SK-N-SH (cell line): ENCODE measurements at regions not wholly inside any gene's neighbourhood (a gene's known extent, or its start where the extent isn't known, plus 50 kb on each side); places are given as distances from the start of the nearest gene placed in this dataset.
A peak's percentile ranks its signal among the peaks of the same experiment; 100 is the strongest.

ENCODE experiments used
- CTCF ChIA-PET: fragments of 300-600, 350-600 bp; formaldehyde crosslinking; extraction: SDS; loops from one replicate; lab custom pipeline; 2021; lab: Yijun Ruan, JAX
- POLR2A ChIA-PET: fragments of 350-600 bp; sonication (Branson Sonifier 250); formaldehyde crosslinking; extraction: SDS; loops from one replicate; lab custom pipeline; 2020; ENCODE audit warnings: antibody characterized with exemption, inconsistent platforms; lab: Yijun Ruan, JAX
- DNase-seq: peaks from one replicate; pipeline ENCODE4 v3.0.0; 2012
- H2AFZ ChIP-seq: fragments of 200-600 bp; sonication (generic); 2 replicates; pipeline ENCODE4 v1.8.1; 2016; ENCODE audit warnings: antibody characterized with exemption, mild to moderate bottlenecking, low read depth
- H3F3A ChIP-seq: fragments of 200-600 bp; sonication (generic); replicated peaks from 2 replicates; pipeline ENCODE3; 2016; ENCODE audit warnings: antibody characterized with exemption, mild to moderate bottlenecking; ENCODE audit not compliant: insufficient read depth
- H3K27ac ChIP-seq, 2 experiments: fragments of 200-500 bp in 1 of 2; fragments of 200-600 bp in 1 of 2; sonication (Bioruptor generic) in 1 of 2; sonication (generic), shearing (Covaris generic) in 1 of 2; 2 replicates each; pipeline versions ENCODE4 v1.5.1 to v1.6.1; 2014 to 2016; ENCODE audit warnings: low read depth in 2 of 2, inconsistent platforms in 1 of 2, low read length in 1 of 2, mild to moderate bottlenecking in 1 of 2, mixed read lengths in 1 of 2
- H3K27me3 ChIP-seq: fragments of 200-600 bp; sonication (generic), shearing (Covaris generic); 2 replicates; pipeline ENCODE4 v1.6.1; 2016; ENCODE audit warnings: mixed run types; ENCODE audit not compliant: insufficient read depth
- H3K36me3 ChIP-seq, 2 experiments: fragments of 200-500 bp in 1 of 2; fragments of 200-600 bp in 1 of 2; sonication (Bioruptor generic) in 1 of 2; sonication (generic) in 1 of 2; replicated peaks in 1 of 2; 2 replicates each; pipeline versions ENCODE3 to v1.5.1; 2014 to 2016; ENCODE audit warnings: low read length in 1 of 2, mild to moderate bottlenecking in 1 of 2; ENCODE audit not compliant: insufficient read depth in 2 of 2, control insufficient read depth in 1 of 2
- H3K4me1 ChIP-seq, 2 experiments: fragments of 200-500 bp in 1 of 2; fragments of 200-600 bp in 1 of 2; sonication (Bioruptor generic) in 1 of 2; sonication (generic), shearing (Covaris generic) in 1 of 2; 2 replicates each; pipeline versions ENCODE4 v1.5.1 to v1.6.1; 2014 to 2016; ENCODE audit warnings: low read depth in 1 of 2, low read length in 1 of 2, mixed run types in 1 of 2; ENCODE audit not compliant: insufficient read depth in 2 of 2, control insufficient read depth in 1 of 2
- H3K4me2 ChIP-seq: fragments of 200-600 bp; sonication (generic), shearing (Covaris generic); 2 replicates; pipeline ENCODE4 v1.6.1; 2017; ENCODE audit warnings: mixed run types
- H3K4me3 ChIP-seq, 2 experiments: fragments of 200-500 bp in 1 of 2; fragments of 200-600 bp in 1 of 2; sonication (Bioruptor generic) in 1 of 2; sonication (generic), shearing (Covaris generic) in 1 of 2; 2 replicates each; pipeline versions ENCODE4 v1.5.1 to v1.8.1; 2014 to 2016; ENCODE audit warnings: low read depth in 2 of 2, inconsistent platforms in 1 of 2, low read length in 1 of 2, mild to moderate bottlenecking in 1 of 2, mixed read lengths in 1 of 2, moderate library complexity in 1 of 2
- H3K79me2 ChIP-seq: fragments of 200-600 bp; sonication (generic); 2 replicates; pipeline ENCODE4 v1.8.1; 2017; ENCODE audit warnings: mild to moderate bottlenecking; ENCODE audit not compliant: insufficient read depth
- H3K9ac ChIP-seq: fragments of 200-600 bp; sonication (generic); 2 replicates; pipeline ENCODE4 v1.6.1; 2017; ENCODE audit warnings: mixed run types
- H3K9me2 ChIP-seq: fragments of 200-600 bp; sonication (generic); 2 replicates; pipeline ENCODE4 v1.6.1; 2017; ENCODE audit warnings: mixed run types
- H3K9me3 ChIP-seq: fragments of 200-600 bp; sonication (generic); 2 replicates; pipeline ENCODE4 v1.6.1; 2017; ENCODE audit warnings: mixed run types, mild to moderate bottlenecking, moderate library complexity
- H4K20me1 ChIP-seq: fragments of 200-600 bp; sonication (generic); 2 replicates; pipeline ENCODE4 v1.6.1; 2017; ENCODE audit warnings: mild to moderate bottlenecking, mixed run types; ENCODE audit not compliant: insufficient read depth
- EP300 ChIP-seq, 2 experiments: IDR thresholded peaks; 2 replicates each; pipeline versions ENCODE4 v1.4.0 to v1.6.1; 2012; ENCODE audit warnings: borderline replicate concordance in 1 of 2, low read depth in 1 of 2, low read length in 1 of 2
- FOSL2 ChIP-seq: IDR thresholded peaks from 2 replicates; pipeline ENCODE4 v1.4.0; 2012; ENCODE audit warnings: low read depth, mild to moderate bottlenecking, moderate library complexity, borderline replicate concordance
- GATA2 ChIP-seq: sonication (generic); formaldehyde crosslinking; IDR thresholded peaks from 2 replicates; pipeline ENCODE4 v1.5.0; 2020; ENCODE audit warnings: mild to moderate bottlenecking, missing genetic modification reagents
- JUND ChIP-seq: IDR thresholded peaks from 2 replicates; pipeline ENCODE4 v1.4.0; 2012
- MXI1 ChIP-seq: IDR thresholded peaks from 2 replicates; pipeline ENCODE4 v1.6.1; 2012; ENCODE audit warnings: mild to moderate bottlenecking, low read depth, low read length, improper control_type of control experiment
- NFIC ChIP-seq: IDR thresholded peaks from 2 replicates; pipeline ENCODE4 v1.4.0; 2012; ENCODE audit warnings: borderline replicate concordance
- SMC3 ChIP-seq: IDR thresholded peaks from 2 replicates; pipeline ENCODE4 v1.6.1; 2012; ENCODE audit warnings: low read depth, low read length, improper control_type of control experiment
- TCF12 ChIP-seq: IDR thresholded peaks from 2 replicates; pipeline ENCODE4 v1.4.0; 2012
- TEAD4 ChIP-seq: IDR thresholded peaks from 2 replicates; pipeline ENCODE4 v1.4.0; 2012; ENCODE audit warnings: mild to moderate bottlenecking, borderline replicate concordance; ENCODE audit not compliant: insufficient read depth
- ZBTB33 ChIP-seq: IDR thresholded peaks from 2 replicates; pipeline ENCODE4 v1.4.0; 2012; ENCODE audit warnings: low read depth, borderline replicate concordance
- WGBS: methylation state at CpG from one replicate; pipeline ENCODE4 v1.1.6; 2017; ENCODE audit warnings: low lambda C conversion rate; 5-methylcytosine and 5-hydroxymethylcytosine counted together
- TF ChIP-seq, protein P1 (sequence below): fragments of 150-350 bp; IDR thresholded peaks from 2 replicates; pipeline ENCODE4 v1.6.1; 2016; ENCODE audit warnings: mild to moderate bottlenecking, low read depth, low read length
- TF ChIP-seq, protein P2 (sequence below): IDR thresholded peaks from 2 replicates; pipeline ENCODE4; 2012

GRCh38 chr2:220572385-220572784 is 945.0 kb downstream of the SLC4A3 start:
- Histone ChIP-seq H3K27me3 (no peaks in the 10 kb centered on the region), H3K9me2 (no peaks in the 10 kb centered on the region), H3K36me3 (no peaks in the 10 kb centered on the region), H3K4me1 (no peaks in the 10 kb centered on the region), H3K4me3 (no peak overlapping the region), H3K79me2 (no peaks in the 10 kb centered on the region), H3K9ac (no peak overlapping the region), H3K9me3 (no peaks in the 10 kb centered on the region), H3F3A (no peaks in the 10 kb centered on the region), H3K27ac (no peak overlapping the region), H2AFZ (no peak overlapping the region), H4K20me1 (no peaks in the 10 kb centered on the region), H3K4me2 (no peak overlapping the region)
- ChIA-PET POLR2A (no interaction called here), CTCF (no interaction called here)
- 31% methylated on average over 4 of the region's 4 CpGs for WGBS
- DNase-seq = no peak
- TF ChIP-seq, protein P1, sequence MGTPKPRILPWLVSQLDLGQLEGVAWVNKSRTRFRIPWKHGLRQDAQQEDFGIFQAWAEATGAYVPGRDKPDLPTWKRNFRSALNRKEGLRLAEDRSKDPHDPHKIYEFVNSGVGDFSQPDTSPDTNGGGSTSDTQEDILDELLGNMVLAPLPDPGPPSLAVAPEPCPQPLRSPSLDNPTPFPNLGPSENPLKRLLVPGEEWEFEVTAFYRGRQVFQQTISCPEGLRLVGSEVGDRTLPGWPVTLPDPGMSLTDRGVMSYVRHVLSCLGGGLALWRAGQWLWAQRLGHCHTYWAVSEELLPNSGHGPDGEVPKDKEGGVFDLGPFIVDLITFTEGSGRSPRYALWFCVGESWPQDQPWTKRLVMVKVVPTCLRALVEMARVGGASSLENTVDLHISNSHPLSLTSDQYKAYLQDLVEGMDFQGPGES = no peak
- TF ChIP-seq, all 33 proteins: peak for 0

- ChIA-PET POLR2A (no interaction called here), CTCF (no interaction called here)
- H3K36me3 ChIP-seq = no peaks in the 10 kb centered on the region
- H3K4me2 ChIP-seq = no peak overlapping the region
- H2AFZ ChIP-seq = no peak overlapping the region
- no peaks in the 10 kb centered on the region for H3K9me3 ChIP-seq
- no peaks in the 10 kb centered on the region for H3K27me3 ChIP-seq
- no peaks in the 10 kb centered on the region for H4K20me1 ChIP-seq
- H3K27ac ChIP-seq = no peak overlapping the region
- H3K4me3 ChIP-seq = no peak overlapping the region
- H3K9ac ChIP-seq = no peak overlapping the region
- no peaks in the 10 kb centered on the region for H3K79me2 ChIP-seq
- no peaks in the 10 kb centered on the region for H3F3A ChIP-seq
- 15% methylated on average over 2 of the region's 2 CpGs for WGBS
- TF ChIP-seq FOSL2 (no peak), TEAD4 (no peak), ZBTB33 (no peak), MXI1 (no peak), GATA2 (no peak)
- H3K9me2 ChIP-seq = no peaks in the 10 kb centered on the region
- no peaks in the 10 kb centered on the region for H3K4me1 ChIP-seq
- DNase-seq = no peak
Observed at GRCh38 chr2:220574038-220574437, 946.6 kb downstream of the SLC4A3 start.

DNA sequence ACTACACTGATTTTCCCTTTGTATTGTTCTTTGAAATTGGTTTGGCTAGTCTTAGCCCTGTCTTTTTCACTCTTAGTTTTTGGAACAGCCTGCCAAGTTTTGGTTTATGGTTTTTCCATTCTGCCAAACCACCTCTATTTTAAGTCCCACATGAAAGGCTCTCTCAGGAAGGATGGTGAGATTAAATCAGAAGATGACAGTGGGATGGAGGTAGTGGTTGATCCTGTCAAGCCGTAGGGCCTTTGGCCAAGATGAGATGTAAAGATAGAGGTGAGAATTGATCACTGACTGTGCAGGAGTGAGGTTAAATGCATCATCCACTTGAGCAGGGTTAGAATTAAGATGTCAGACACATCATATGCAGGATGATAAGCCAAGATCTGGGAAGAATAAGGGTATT is 948.5 kb downstream of the SLC4A3 start:
- Histone ChIP-seq H4K20me1 (no peaks in the 10 kb centered on the region), H3F3A (no peaks in the 10 kb centered on the region), H3K27me3 (no peaks in the 10 kb centered on the region), H3K4me1 (no peaks in the 10 kb centered on the region), H3K79me2 (no peaks in the 10 kb centered on the region), H3K27ac (no peak overlapping the region), H3K36me3 (no peaks in the 10 kb centered on the region), H3K9me2 (no peaks in the 10 kb centered on the region), H3K9me3 (no peaks in the 10 kb centered on the region), H2AFZ (no peak overlapping the region), H3K4me3 (no peak overlapping the region), H3K4me2 (no peak overlapping the region), H3K9ac (no peak overlapping the region)
- TF ChIP-seq TEAD4 (peak; percentile 60; the same call in 1 of the 2 replicates), EP300 (IDR thresholded peaks at IDR 0.05; ENCODE audit: borderline replicate concordance in 1 of 2, low read depth in 1 of 2, low read length in 1 of 2) (peak in 1 of 2 experiments; percentile 32; a peak in 1 of 4 replicates), NFIC (peak; percentile 77), SMC3 (no peak), TCF12 (peak; percentile 63), JUND (peak; percentile 61), GATA2 (no peak), MXI1 (no peak)
- TF ChIP-seq, protein P2, sequence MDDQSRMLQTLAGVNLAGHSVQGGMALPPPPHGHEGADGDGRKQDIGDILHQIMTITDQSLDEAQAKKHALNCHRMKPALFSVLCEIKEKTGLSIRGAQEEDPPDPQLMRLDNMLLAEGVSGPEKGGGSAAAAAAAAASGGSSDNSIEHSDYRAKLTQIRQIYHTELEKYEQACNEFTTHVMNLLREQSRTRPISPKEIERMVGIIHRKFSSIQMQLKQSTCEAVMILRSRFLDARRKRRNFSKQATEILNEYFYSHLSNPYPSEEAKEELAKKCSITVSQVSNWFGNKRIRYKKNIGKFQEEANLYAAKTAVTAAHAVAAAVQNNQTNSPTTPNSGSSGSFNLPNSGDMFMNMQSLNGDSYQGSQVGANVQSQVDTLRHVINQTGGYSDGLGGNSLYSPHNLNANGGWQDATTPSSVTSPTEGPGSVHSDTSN = peak; percentile 69
- DNase-seq = no peak
- ChIA-PET CTCF (no interaction called here), POLR2A (no interaction called here)
- WGBS = 13% methylated on average over 1 of the region's 1 CpG
